K562 (cell line): ENCODE measurements at regions not wholly inside any gene's neighbourhood (a gene's known extent, or its start where the extent isn't known, plus 50 kb on each side); places are given as distances from the start of the nearest gene placed in this dataset.
A peak's percentile ranks its signal among the peaks of the same experiment; 100 is the strongest.

Experiments
- ATAC-seq: fragments of 200-7000 bp; cut with Tn5 transposase; 3 replicates; pipeline ENCODE4 v1.9.1; 2020; ENCODE audit warnings: moderate library complexity
- BruUV-seq: library from RNA; stranded (reverse); fragments of 400-500 nt; replicated peaks from 2 replicates; lab custom pipeline; 2021; lab: Mats Ljungman, UMichigan
- CTCF ChIA-PET: fragments of 300-600 bp; formaldehyde crosslinking; extraction: SDS; loops from one replicate; lab custom pipeline; 2021; ENCODE audit warnings: low intra/inter-chr PET ratio; lab: Yijun Ruan, JAX
- POLR2A ChIA-PET: fragments of 300-600, 350-650 bp; sonication (Branson Sonifier 250); formaldehyde crosslinking; extraction: SDS; loops from one replicate; lab custom pipeline; 2021; ENCODE audit warnings: antibody characterized with exemption, inconsistent platforms; lab: Yijun Ruan, JAX
- DNase-seq, 4 experiments: peaks; one replicate each; pipeline versions ENCODE4 v3.0.0 to v3.0.0-alpha.2; 2011 to 2018; ENCODE audit warnings: low spot score in 3 of 4, mixed read lengths in 3 of 4; ENCODE audit errors: extremely low read depth in 1 of 4
- FAIRE-seq: peaks from 2 replicates; lab custom pipeline; 2011; peaks lifted over from hg19 to GRCh38; lab: Jason Lieb, UNC
- H2AFZ ChIP-seq: 2 replicates; pipeline ENCODE4 v1.6.0; 2011; ENCODE audit warnings: low read depth, low read length, control low read depth, inconsistent platforms
- H3K27ac ChIP-seq: fragments of 200-600 bp; 3 replicates; pipeline ENCODE4 v1.8.0; 2011; ENCODE audit warnings: low read depth, mild to moderate bottlenecking, control low read depth, inconsistent platforms, low read length, moderate library complexity, mixed read lengths; ENCODE audit errors: extremely low read depth
- H3K27me3 ChIP-seq, 2 experiments: fragments of 300-600 bp in 1 of 2; 2 replicates in 1 of 2; 3 replicates in 1 of 2; pipeline versions ENCODE4 v1.6.0 to v1.8.0; 2011; ENCODE audit warnings: inconsistent platforms in 2 of 2, low read length in 2 of 2, mild to moderate bottlenecking in 1 of 2, mixed read lengths in 1 of 2, moderate library complexity in 1 of 2; ENCODE audit not compliant: control insufficient read depth in 2 of 2, insufficient read depth in 2 of 2
- H3K36me3 ChIP-seq: fragments of 300-600 bp; 3 replicates; pipeline ENCODE4 v1.8.0; 2011; ENCODE audit warnings: mild to moderate bottlenecking, low read length, inconsistent platforms; ENCODE audit not compliant: control insufficient read depth, insufficient read depth
- H3K4me1 ChIP-seq, 2 experiments: fragments of 200-600 bp in 1 of 2; replicated peaks in 1 of 2; 2 replicates in 1 of 2; 3 replicates in 1 of 2; pipeline versions ENCODE4 v1.5.1 to v1.8.0; 2011; ENCODE audit warnings: inconsistent platforms in 2 of 2, low read length in 2 of 2, mild to moderate bottlenecking in 1 of 2, mixed read lengths in 1 of 2, moderate library complexity in 1 of 2; ENCODE audit not compliant: control insufficient read depth in 2 of 2, insufficient read depth in 2 of 2
- H3K4me2 ChIP-seq: 2 replicates; pipeline ENCODE4 v1.6.1; 2011; ENCODE audit warnings: low read length, control low read depth, inconsistent platforms, mixed read lengths; ENCODE audit not compliant: insufficient read depth
- H3K4me3 ChIP-seq: fragments of 200-600 bp; sonication (generic), shearing (Covaris generic); 2 replicates; pipeline ENCODE4 v1.5.1; 2016; ENCODE audit warnings: control low read depth, inconsistent platforms
- H3K79me2 ChIP-seq: fragments of 200-600 bp; 3 replicates; pipeline ENCODE4 v1.8.0; 2011; ENCODE audit warnings: low read length, inconsistent platforms; ENCODE audit not compliant: control insufficient read depth, insufficient read depth
- H3K9ac ChIP-seq, 2 experiments: 2 replicates each; pipeline versions ENCODE4 v1.6.0 to v1.6.1; 2011; ENCODE audit warnings: low read depth in 2 of 2, low read length in 2 of 2, control low read depth in 1 of 2, inconsistent platforms in 1 of 2, mild to moderate bottlenecking in 1 of 2, mixed read lengths in 1 of 2; ENCODE audit not compliant: insufficient read depth in 1 of 2
- H3K9me1 ChIP-seq: one replicate; pipeline ENCODE4 v1.6.0; 2011; ENCODE audit warnings: inconsistent platforms, mild to moderate bottlenecking, low read length, moderate library complexity; ENCODE audit not compliant: control insufficient read depth, insufficient read depth
- H3K9me3 ChIP-seq: replicated peaks from 2 replicates; pipeline ENCODE4 v1.5.1; 2011; ENCODE audit warnings: low read depth, low read length, inconsistent platforms; ENCODE audit not compliant: control insufficient read depth, insufficient read depth
- H4K20me1 ChIP-seq: replicated peaks from 2 replicates; pipeline ENCODE4 v1.6.1; 2011; ENCODE audit warnings: low read length, inconsistent platforms, mixed read lengths; ENCODE audit not compliant: control insufficient read depth, insufficient read depth
- EHMT2 ChIP-seq: fragments of 450-650 bp; IDR thresholded peaks from 2 replicates; pipeline ENCODE4 v1.6.1; 2018; ENCODE audit warnings: antibody characterized with exemption
- FIP1L1 ChIP-seq: fragments of 200-400 bp; formaldehyde crosslinking; IDR thresholded peaks from 2 replicates; pipeline ENCODE4 v1.6.1; 2018; ENCODE audit warnings: mild to moderate bottlenecking, low read depth, low read length; ENCODE audit not compliant: poor library complexity, severe bottlenecking
- MEIS2 ChIP-seq: fragments of 450-650 bp; IDR thresholded peaks from 2 replicates; pipeline ENCODE4 v1.6.1; 2014; ENCODE audit warnings: mild to moderate bottlenecking; ENCODE audit not compliant: partially characterized antibody
- NRF1 ChIP-seq, 2 experiments: fragments of 450-650 bp; IDR thresholded peaks in 1 of 2; conservative IDR thresholded peaks in 1 of 2; 2 replicates each; pipeline ENCODE4 v1.6.1; 2014; ENCODE audit warnings: mild to moderate bottlenecking in 2 of 2
- SMC3 ChIP-seq: conservative IDR thresholded peaks from 2 replicates; pipeline ENCODE4 v1.6.1; 2011; ENCODE audit warnings: low read depth, low read length, improper control_type of control experiment; ENCODE audit not compliant: insufficient read depth
- TAF15 ChIP-seq: fragments of 200-400 bp; formaldehyde crosslinking; IDR thresholded peaks from 2 replicates; pipeline ENCODE4 v1.6.1; 2017; ENCODE audit warnings: mild to moderate bottlenecking, low read depth, low read length, moderate library complexity
- TOE1 ChIP-seq, 2 experiments: fragments of 450-650 bp in 1 of 2; sonication (generic) in 1 of 2; formaldehyde crosslinking in 1 of 2; IDR thresholded peaks; 2 replicates each; pipeline versions ENCODE4 v1.7.1 to v1.8.0; 2016 to 2022; ENCODE audit warnings: borderline replicate concordance in 2 of 2, mild to moderate bottlenecking in 2 of 2, antibody characterized with exemption in 1 of 2, inconsistent platforms in 1 of 2, low read depth in 1 of 2, missing genetic modification reagents in 1 of 2, moderate library complexity in 1 of 2
- ZNF512 ChIP-seq: IDR thresholded peaks from 2 replicates; pipeline ENCODE4 v1.6.1; 2016; ENCODE audit warnings: missing genetic modification characterization, missing compliant biosample characterization
- WGBS: fragments of 100-300 bp; shearing (Covaris generic); methylation state at CpG from one replicate; pipeline ENCODE4 v1.1.6; 2016; ENCODE audit warnings: low coverage, mixed read lengths; ENCODE audit not compliant: insufficient coverage; ENCODE audit errors: missing lambda C conversion rate; 5-methylcytosine and 5-hydroxymethylcytosine counted together
- in situ Hi-C: fragments of 300-500 bp; cut with MboI; formaldehyde crosslinking; loops from 4 replicates; pipeline ENCODE4 v1.15.0; 2018; ENCODE audit warnings: inconsistent platforms, mixed read lengths
- intact Hi-C: fragments of 100-400 bp; cut with micrococcal nuclease; formaldehyde crosslinking; loops from 2 replicates; pipeline ENCODE4 v1.14.2; 2022
- TF ChIP-seq, protein P1 (sequence below): fragments of 450-650 bp; IDR thresholded peaks from 2 replicates; pipeline ENCODE4 v1.6.1; 2016; ENCODE audit warnings: antibody characterized with exemption

- H3K4me2 ChIP-seq: no peak overlapping the region
- BruUV-seq: no TSS peak
- intact Hi-C loops (no loop called here), in situ Hi-C loops (no loop called here)
- no peaks in the 10 kb centered on the region for H3K79me2 ChIP-seq
- TF ChIP-seq ZNF512 (tag) (peak; percentile 84), FIP1L1 (no peak)
- no peak for DNase-seq
- ChIA-PET POLR2A (no interaction called here), CTCF (no interaction called here)
- no peaks in the 10 kb centered on the region for H3K9me3 ChIP-seq
- no peak overlapping the region for H3K9ac ChIP-seq
- no peaks in the 10 kb centered on the region for H3K9me1 ChIP-seq
- no peak for FAIRE-seq
- no peaks in the 10 kb centered on the region for H3K4me1 ChIP-seq
- H2AFZ ChIP-seq: no peak overlapping the region
- no peak overlapping the region for H3K27ac ChIP-seq
- no peaks in the 10 kb centered on the region for H4K20me1 ChIP-seq
- no peak for ATAC-seq
- WGBS: 0% methylated on average over 1 of the region's 3 CpGs
- H3K36me3 ChIP-seq: no peaks in the 10 kb centered on the region
- peaks cover 0 to 7% of the 10 kb centered on the region in 2 experiments; a peak in 1 of 5 replicates for H3K27me3 ChIP-seq
- H3K4me3 ChIP-seq: no peak overlapping the region
These were observed 327.7 kb downstream of the ZNF536 start for GRCh38 chr19:30699871-30700280.

GRCh38 chr19:30696514-30696913, 324.3 kb downstream of the ZNF536 start:
- Histone ChIP-seq H3K27ac (no peak overlapping the region), H3K27me3 (peaks cover 4% of the 10 kb centered on the region in 2 experiments; a peak in 4 of 5 replicates), H3K4me1 (no peaks in the 10 kb centered on the region), H3K36me3 (no peaks in the 10 kb centered on the region), H2AFZ (0 out of 2 replicates have a peak overlapping the region, but pooled peaks have one; percentile 29), H3K79me2 (no peaks in the 10 kb centered on the region), H3K9me1 (no peaks in the 10 kb centered on the region), H3K9me3 (no peaks in the 10 kb centered on the region), H3K9ac (no peak overlapping the region), H3K4me2 (no peak overlapping the region), H3K4me3 (no peak overlapping the region), H4K20me1 (no peaks in the 10 kb centered on the region; the same call in 1 of the 2 replicates)
- ChIA-PET CTCF (interaction anchor here (1.6 kb wide), 1 partner anchor 27 kb away, joined by 3 read pairs; no protein-coding TSS in a partner anchor), POLR2A (no interaction called here)
- DNase-seq: peak; percentile 59 to 86 (median 66)
- 4% methylated on average over 6 of the region's 6 CpGs for WGBS
- ATAC-seq: peak; percentile 98
- peak; percentile 85 for FAIRE-seq
- no TSS peak for BruUV-seq
- intact Hi-C loops (no loop called here), in situ Hi-C loops (no loop called here)
- TF ChIP-seq MEIS2 (peak; percentile 19), EHMT2 (0 out of 2 replicates have a peak, but pooled peaks have one; percentile 6), NRF1 (conservative IDR thresholded peaks at IDR 0.05 in 1 of 2, IDR thresholded peaks at IDR 0.05 in 1 of 2) (peak; percentile 91 to 93), SMC3 (0 out of 2 replicates have a peak, but pooled peaks have one; percentile 8), TOE1 (IDR thresholded peaks at IDR 0.05; ENCODE audit: borderline replicate concordance) (no peak), TOE1 (CRISPR knock-in tag; IDR thresholded peaks at IDR 0.05; ENCODE audit: borderline replicate concordance, low read depth) (no peak), TAF15 (no peak)
- TF ChIP-seq, protein P1, sequence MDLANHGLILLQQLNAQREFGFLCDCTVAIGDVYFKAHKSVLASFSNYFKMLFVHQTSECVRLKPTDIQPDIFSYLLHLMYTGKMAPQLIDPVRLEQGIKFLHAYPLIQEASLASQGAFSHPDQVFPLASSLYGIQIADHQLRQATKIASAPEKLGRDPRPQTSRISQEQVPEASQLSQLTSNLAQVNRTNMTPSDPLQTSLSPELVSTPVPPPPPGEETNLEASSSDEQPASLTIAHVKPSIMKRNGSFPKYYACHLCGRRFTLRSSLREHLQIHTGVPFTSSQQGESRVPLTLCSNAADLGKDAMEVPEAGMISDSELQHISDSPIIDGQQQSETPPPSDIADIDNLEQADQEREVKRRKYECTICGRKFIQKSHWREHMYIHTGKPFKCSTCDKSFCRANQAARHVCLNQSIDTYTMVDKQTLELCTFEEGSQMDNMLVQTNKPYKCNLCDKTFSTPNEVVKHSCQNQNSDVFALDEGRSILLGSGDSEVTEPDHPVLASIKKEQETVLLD: peak; percentile 49; the same call in 1 of the 2 replicates
